HG02970 (cell line): ENCODE measurements at regions not wholly inside any gene's neighbourhood (a gene's known extent, or its start where the extent isn't known, plus 50 kb on each side); places are given as distances from the start of the nearest gene placed in this dataset.

Experiments used
- ATAC-seq: cut with Tn5 transposase; IDR thresholded peaks from one replicate; pipeline ENCODE4 v1.9.1; 2021; ENCODE audit warnings: mild to moderate bottlenecking, moderate library complexity, moderate number of reproducible peaks; ENCODE audit not compliant: unreplicated experiment, low FRiP score

GRCh38 chr4:180751009-180751408 is 1492.2 kb upstream of the TENM3 start:
- ATAC-seq, result no peak

- ATAC-seq, result no peak
Measured at GRCh38 chr4:180757927-180758326, 1485.3 kb upstream of the TENM3 start.

- no peak for ATAC-seq
Measured at GRCh38 chr4:180766045-180766444, 1477.2 kb upstream of the TENM3 start.

- ATAC-seq, result no peak
Measured at GRCh38 chr4:180766944-180767729, 1476.1 kb upstream of the TENM3 start.

- ATAC-seq, result no peak
Measured at GRCh38 chr4:180768610-180769009, 1474.6 kb upstream of the TENM3 start.

GRCh38 chr4:180769791-180770190 is 1473.4 kb upstream of the TENM3 start:
- ATAC-seq, result no peak

- ATAC-seq, result no peak
Measured at GRCh38 chr4:180770265-180770664, 1472.9 kb upstream of the TENM3 start.

GRCh38 chr4:180784940-180785339 is 1458.3 kb upstream of the TENM3 start:
- ATAC-seq, result no peak

GRCh38 chr4:180788729-180789128 is 1454.5 kb upstream of the TENM3 start:
- ATAC-seq, result no peak

- ATAC-seq, result no peak
Measured at GRCh38 chr4:180789929-180790328, 1453.3 kb upstream of the TENM3 start.

GRCh38 chr4:180790471-180790870 is 1452.7 kb upstream of the TENM3 start:
- ATAC-seq, result no peak

- ATAC-seq, result no peak
Measured at GRCh38 chr4:180792541-180792940, 1450.7 kb upstream of the TENM3 start.

GRCh38 chr4:180794333-180794732 is 1448.9 kb upstream of the TENM3 start:
- no peak for ATAC-seq

GRCh38 chr4:180798036-180798577 is 1445.1 kb upstream of the TENM3 start:
- no peak for ATAC-seq

- no peak for ATAC-seq
Measured at GRCh38 chr4:180799798-180800197, 1443.4 kb upstream of the TENM3 start.

- ATAC-seq, result no peak
Measured at GRCh38 chr4:180805101-180805500, 1438.1 kb upstream of the TENM3 start.

GRCh38 chr4:180808862-180809261 is 1434.3 kb upstream of the TENM3 start:
- ATAC-seq, result no peak

GRCh38 chr4:180809439-180809838 is 1433.8 kb upstream of the TENM3 start:
- ATAC-seq, result no peak

GRCh38 chr4:180810581-180810980 is 1432.6 kb upstream of the TENM3 start:
- no peak for ATAC-seq

- no peak for ATAC-seq
Measured at GRCh38 chr4:180811556-180811955, 1431.6 kb upstream of the TENM3 start.

- no peak for ATAC-seq
Measured at GRCh38 chr4:180812783-180813182, 1430.4 kb upstream of the TENM3 start.

GRCh38 chr4:180814875-180815417 is 1428.3 kb upstream of the TENM3 start:
- ATAC-seq, result no peak
